ENCODE measurements at regions not wholly inside any gene's neighbourhood (a gene's known extent, or its start where the extent isn't known, plus 50 kb on each side); places are given as distances from the start of the nearest gene placed in this dataset.

DNA sequence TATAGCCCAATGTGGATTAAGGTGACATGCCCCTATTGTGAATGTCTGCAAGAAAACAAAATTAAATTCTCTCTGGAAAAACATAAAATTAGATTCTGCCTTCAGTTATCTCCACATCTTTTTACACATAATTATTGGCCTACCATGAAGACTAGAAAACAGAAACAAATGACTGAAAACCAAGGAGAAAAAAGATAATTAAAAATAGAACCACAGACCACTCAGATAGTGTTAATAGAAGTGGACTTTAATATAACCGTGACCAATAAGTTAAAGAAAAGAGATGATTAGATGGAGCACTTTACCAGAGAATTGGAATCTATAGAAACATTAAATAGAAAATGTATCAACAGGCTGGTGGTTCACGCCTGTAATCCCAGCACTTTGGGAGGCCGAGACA lies 445.7 kb downstream of the EPM2A start:
- TF ChIP-seq, protein P1, sequence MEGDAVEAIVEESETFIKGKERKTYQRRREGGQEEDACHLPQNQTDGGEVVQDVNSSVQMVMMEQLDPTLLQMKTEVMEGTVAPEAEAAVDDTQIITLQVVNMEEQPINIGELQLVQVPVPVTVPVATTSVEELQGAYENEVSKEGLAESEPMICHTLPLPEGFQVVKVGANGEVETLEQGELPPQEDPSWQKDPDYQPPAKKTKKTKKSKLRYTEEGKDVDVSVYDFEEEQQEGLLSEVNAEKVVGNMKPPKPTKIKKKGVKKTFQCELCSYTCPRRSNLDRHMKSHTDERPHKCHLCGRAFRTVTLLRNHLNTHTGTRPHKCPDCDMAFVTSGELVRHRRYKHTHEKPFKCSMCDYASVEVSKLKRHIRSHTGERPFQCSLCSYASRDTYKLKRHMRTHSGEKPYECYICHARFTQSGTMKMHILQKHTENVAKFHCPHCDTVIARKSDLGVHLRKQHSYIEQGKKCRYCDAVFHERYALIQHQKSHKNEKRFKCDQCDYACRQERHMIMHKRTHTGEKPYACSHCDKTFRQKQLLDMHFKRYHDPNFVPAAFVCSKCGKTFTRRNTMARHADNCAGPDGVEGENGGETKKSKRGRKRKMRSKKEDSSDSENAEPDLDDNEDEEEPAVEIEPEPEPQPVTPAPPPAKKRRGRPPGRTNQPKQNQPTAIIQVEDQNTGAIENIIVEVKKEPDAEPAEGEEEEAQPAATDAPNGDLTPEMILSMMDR (IDR thresholded peaks at IDR 0.05; ENCODE audit: low read length), result no peak
- TF ChIP-seq EZH2 (IDR thresholded peaks at IDR 0.05; ENCODE audit: borderline replicate concordance, low read length), result no peak

Measured in OCI-LY1 (cell line).